PC-3 (cell line): ENCODE measurements at regions not wholly inside any gene's neighbourhood (a gene's known extent, or its start where the extent isn't known, plus 50 kb on each side); places are given as distances from the start of the nearest gene placed in this dataset.
"Not testable (repeated sequence)": the region's sequence is repeated elsewhere in the genome, so short reads cannot be mapped to it uniquely, and the experiment has no call there.

ENCODE experiments used
- ATAC-seq: fragments of 200-7000 bp; cut with Tn5 transposase; 2 replicates; pipeline ENCODE4 v1.9.1; 2020; ENCODE audit warnings: mild to moderate bottlenecking, moderate library complexity
- BruUV-seq: library from RNA; stranded (reverse); fragments of 400-500 nt; replicated peaks from 2 replicates; lab custom pipeline; 2021; lab: Mats Ljungman, UMichigan
- CTCF ChIA-PET: fragments of 300-600 bp; sonication (Branson Sonifier 250); formaldehyde crosslinking; loops from one replicate; lab custom pipeline; 2022; ENCODE audit warnings: antibody characterized with exemption; lab: Charles Lee
- POLR2A ChIA-PET: fragments of 300-600 bp; sonication (Branson Sonifier 250); formaldehyde crosslinking; loops from one replicate; lab custom pipeline; 2022; ENCODE audit warnings: antibody characterized with exemption; ENCODE audit not compliant: unreplicated experiment; lab: Charles Lee
- DNase-seq: peaks from one replicate; pipeline ENCODE4 v3.0.0-alpha.2; 2015
- H2AFZ ChIP-seq: fragments of 300-600 bp; sonication (generic); 2 replicates; pipeline ENCODE4 v1.6.0; 2016; ENCODE audit warnings: antibody characterized with exemption, low read length
- H3F3A ChIP-seq: fragments of 300-600 bp; sonication (generic); one replicate; pipeline ENCODE4 v1.6.0; 2017; ENCODE audit warnings: antibody characterized with exemption, low read length, control low read depth, mild to moderate bottlenecking; ENCODE audit not compliant: unreplicated experiment
- H3K27ac ChIP-seq: fragments of 300-600 bp; sonication (generic); 2 replicates; pipeline ENCODE4 v1.5.1; 2016; ENCODE audit warnings: mild to moderate bottlenecking, low read length
- H3K27me3 ChIP-seq: fragments of 300-600 bp; sonication (generic); 2 replicates; pipeline ENCODE4 v1.6.1; 2016; ENCODE audit warnings: low read length, mixed read lengths
- H3K36me3 ChIP-seq: fragments of 300-600 bp; sonication (generic); 2 replicates; pipeline ENCODE4 v1.6.1; 2016; ENCODE audit warnings: low read depth, mixed run types, low read length, mixed read lengths
- H3K4me1 ChIP-seq: fragments of 300-600 bp; sonication (generic); 2 replicates; pipeline ENCODE4 v1.5.1; 2016; ENCODE audit warnings: low read length; ENCODE audit not compliant: insufficient read depth
- H3K4me2 ChIP-seq: fragments of 300-600 bp; sonication (generic); 2 replicates; pipeline ENCODE4 v1.6.0; 2016; ENCODE audit warnings: low read length
- H3K4me3 ChIP-seq: fragments of 300-600 bp; sonication (generic); 2 replicates; pipeline ENCODE4 v1.5.1; 2016; ENCODE audit warnings: mild to moderate bottlenecking, low read length, mixed read lengths
- H3K79me2 ChIP-seq: fragments of 300-600 bp; sonication (generic); 2 replicates; pipeline ENCODE4 v1.6.1; 2017; ENCODE audit warnings: low read length, mixed read lengths
- H3K9ac ChIP-seq: fragments of 300-600 bp; sonication (generic); 2 replicates; pipeline ENCODE4 v1.6.0; 2016; ENCODE audit warnings: mild to moderate bottlenecking, low read length
- H3K9me2 ChIP-seq: fragments of 300-600 bp; sonication (generic); replicated peaks from 2 replicates; pipeline ENCODE4 v1.6.1; 2016; ENCODE audit warnings: mixed run types, low read length, mixed read lengths
- H3K9me3 ChIP-seq: fragments of 300-600 bp; sonication (generic); 2 replicates; pipeline ENCODE4 v1.6.1; 2016; ENCODE audit warnings: low read length, mixed read lengths
- H4K20me1 ChIP-seq: fragments of 300-600 bp; sonication (generic); 2 replicates; pipeline ENCODE4 v1.6.1; 2016; ENCODE audit warnings: low read length, mixed read lengths
- EZH2 ChIP-seq: fragments of 300-600 bp; sonication (generic); IDR thresholded peaks from one replicate; pipeline ENCODE4 v1.6.1; 2017; ENCODE audit warnings: antibody characterized with exemption, mild to moderate bottlenecking, low read length; ENCODE audit not compliant: unreplicated experiment
- EZH2phosphoT487 ChIP-seq: fragments of 300-600 bp; sonication (generic); IDR thresholded peaks from 2 replicates; pipeline ENCODE4 v1.6.1; 2018; ENCODE audit warnings: mild to moderate bottlenecking, antibody characterized with exemption, low read length, borderline replicate concordance
- intact Hi-C: fragments of 100-400 bp; cut with micrococcal nuclease; formaldehyde crosslinking; loops from 2 replicates; pipeline ENCODE4 v1.9.0; 2023
- TF ChIP-seq, protein P1 (sequence below): fragments of 300-600 bp; sonication (generic); conservative IDR thresholded peaks from 2 replicates; pipeline ENCODE4 v1.5.1; 2017; ENCODE audit warnings: antibody characterized with exemption, low read depth, mild to moderate bottlenecking, low read length

DNA sequence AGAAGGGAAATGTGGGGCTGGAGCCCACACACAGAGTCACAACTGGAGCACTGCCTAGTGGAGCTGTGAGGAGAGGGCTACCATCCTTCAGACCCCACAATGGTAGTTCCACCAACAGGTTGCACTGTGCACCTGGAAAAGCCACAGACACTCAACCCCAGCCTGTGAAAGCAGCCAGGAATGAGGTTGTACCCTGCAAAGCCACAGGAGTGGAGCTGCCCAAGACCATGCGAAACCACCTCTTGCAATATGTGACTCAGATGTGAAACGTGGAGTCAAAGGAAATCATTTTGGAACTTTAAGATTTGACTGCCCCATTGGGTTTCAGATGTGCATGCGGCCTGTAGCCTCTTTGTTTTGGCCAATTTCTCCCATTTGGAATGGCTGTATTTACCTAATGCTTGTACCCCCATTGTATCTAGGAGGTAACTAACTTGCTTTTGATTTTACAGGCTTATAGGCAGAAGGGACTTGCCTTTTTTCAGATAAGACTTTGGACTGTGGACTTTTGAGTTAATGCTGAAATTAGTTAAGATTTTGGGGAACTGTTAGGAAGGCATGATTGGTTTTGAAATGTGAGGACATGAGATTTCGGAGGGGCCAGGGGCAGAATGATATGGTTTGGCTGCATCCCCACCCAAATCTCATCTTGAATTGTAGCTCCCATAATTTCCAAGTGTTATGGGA is 348.9 kb upstream of the RPS23 start:
- CTCF ChIA-PET, H3K4me1 ChIP-seq, intact Hi-C loops, H3F3A ChIP-seq, H4K20me1 ChIP-seq, H3K4me2 ChIP-seq, DNase-seq, H2AFZ ChIP-seq, H3K79me2 ChIP-seq, H3K36me3 ChIP-seq, H3K9ac ChIP-seq, H3K27me3 ChIP-seq, BruUV-seq, H3K9me2 ChIP-seq, H3K9me3 ChIP-seq, POLR2A ChIA-PET, ATAC-seq, H3K27ac ChIP-seq, H3K4me3 ChIP-seq: not testable (repeated sequence)

DNA sequence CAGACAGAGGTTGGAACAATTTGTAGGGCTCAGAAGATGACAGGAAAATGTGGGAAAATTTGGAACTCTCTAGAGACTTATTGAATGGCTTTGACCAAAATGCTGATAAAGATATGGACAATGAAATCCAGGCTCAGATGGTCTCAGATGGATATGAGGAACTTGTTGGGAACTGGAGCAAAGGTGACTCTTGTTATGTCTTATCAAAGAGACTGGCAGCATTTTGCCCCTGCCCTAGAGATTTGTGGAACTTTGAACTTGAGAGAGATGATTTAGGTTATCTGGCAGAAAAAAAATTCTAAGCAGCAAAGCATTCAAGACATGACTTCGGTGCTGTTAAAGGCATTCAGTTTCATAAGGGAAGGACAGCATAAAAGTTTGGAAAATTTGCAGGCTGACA is 347.9 kb upstream of the RPS23 start:
- H3K9me3 ChIP-seq, CTCF ChIA-PET, H3K4me2 ChIP-seq, DNase-seq, H3F3A ChIP-seq, POLR2A ChIA-PET, intact Hi-C loops, H3K9me2 ChIP-seq, H3K4me1 ChIP-seq, H4K20me1 ChIP-seq, H3K27ac ChIP-seq, H3K9ac ChIP-seq, H3K27me3 ChIP-seq, BruUV-seq, H2AFZ ChIP-seq, H3K79me2 ChIP-seq, ATAC-seq, H3K4me3 ChIP-seq, H3K36me3 ChIP-seq: not testable (repeated sequence)

DNA sequence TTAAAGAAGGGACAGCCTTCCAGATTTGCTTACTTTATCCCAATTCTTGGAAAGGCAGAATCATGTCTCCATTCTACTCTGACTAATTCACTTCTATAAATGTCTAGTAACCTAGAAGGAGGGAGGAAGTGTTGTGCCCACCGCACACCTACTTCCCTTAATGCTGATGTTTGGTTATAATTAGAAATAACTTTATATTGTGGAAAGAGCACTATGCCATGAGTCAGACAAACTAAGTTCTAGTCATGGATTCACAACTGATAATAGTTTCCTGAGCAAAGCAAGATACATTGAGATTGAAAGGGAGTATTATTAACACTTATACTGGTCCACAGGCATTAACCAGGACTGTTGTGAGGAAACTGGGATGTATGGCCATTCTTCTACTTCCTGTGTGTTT is 345.9 kb upstream of the RPS23 start:
- Histone ChIP-seq H3K9ac (no peak overlapping the region), H3K4me1 (no peaks in the 10 kb centered on the region), H3K36me3 (no peaks in the 10 kb centered on the region), H3K79me2 (no peaks in the 10 kb centered on the region), H4K20me1 (no peaks in the 10 kb centered on the region), H3F3A (no peaks in the 10 kb centered on the region), H2AFZ (no peak overlapping the region), H3K27me3 (no peaks in the 10 kb centered on the region), H3K4me3 (no peak overlapping the region), H3K9me2 (no peaks in the 10 kb centered on the region), H3K4me2 (no peak overlapping the region), H3K27ac (no peak overlapping the region), H3K9me3 (no peaks in the 10 kb centered on the region)
- no TSS peak for BruUV-seq
- POLR2A ChIA-PET: no interaction called here
- TF ChIP-seq EZH2: no peak
- TF ChIP-seq, protein P1, sequence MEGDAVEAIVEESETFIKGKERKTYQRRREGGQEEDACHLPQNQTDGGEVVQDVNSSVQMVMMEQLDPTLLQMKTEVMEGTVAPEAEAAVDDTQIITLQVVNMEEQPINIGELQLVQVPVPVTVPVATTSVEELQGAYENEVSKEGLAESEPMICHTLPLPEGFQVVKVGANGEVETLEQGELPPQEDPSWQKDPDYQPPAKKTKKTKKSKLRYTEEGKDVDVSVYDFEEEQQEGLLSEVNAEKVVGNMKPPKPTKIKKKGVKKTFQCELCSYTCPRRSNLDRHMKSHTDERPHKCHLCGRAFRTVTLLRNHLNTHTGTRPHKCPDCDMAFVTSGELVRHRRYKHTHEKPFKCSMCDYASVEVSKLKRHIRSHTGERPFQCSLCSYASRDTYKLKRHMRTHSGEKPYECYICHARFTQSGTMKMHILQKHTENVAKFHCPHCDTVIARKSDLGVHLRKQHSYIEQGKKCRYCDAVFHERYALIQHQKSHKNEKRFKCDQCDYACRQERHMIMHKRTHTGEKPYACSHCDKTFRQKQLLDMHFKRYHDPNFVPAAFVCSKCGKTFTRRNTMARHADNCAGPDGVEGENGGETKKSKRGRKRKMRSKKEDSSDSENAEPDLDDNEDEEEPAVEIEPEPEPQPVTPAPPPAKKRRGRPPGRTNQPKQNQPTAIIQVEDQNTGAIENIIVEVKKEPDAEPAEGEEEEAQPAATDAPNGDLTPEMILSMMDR: no peak
- TF ChIP-seq EZH2phosphoT487: no peak
- intact Hi-C loops: no loop called here
- ATAC-seq (no peak), DNase-seq (no peak)
- CTCF ChIA-PET: no interaction called here
